DOHH2 (cell line): ENCODE measurements at regions not wholly inside any gene's neighbourhood (a gene's known extent, or its start where the extent isn't known, plus 50 kb on each side); places are given as distances from the start of the nearest gene placed in this dataset.

Experiments used
- CTCF ChIP-seq: fragments of 200-600 bp; sonication (generic); IDR thresholded peaks from one replicate; pipeline ENCODE4 v1.5.1; 2014; ENCODE audit warnings: antibody characterized with exemption, mild to moderate bottlenecking, low read depth, low read length; ENCODE audit not compliant: poor library complexity, severe bottlenecking
- EZH2phosphoT487 ChIP-seq: fragments of 200-600 bp; sonication (generic); IDR thresholded peaks from 2 replicates; pipeline ENCODE4 v1.6.1; 2017; ENCODE audit warnings: borderline replicate concordance, mild to moderate bottlenecking, antibody characterized with exemption, low read length, moderate library complexity, mixed read lengths

- no peak for TF ChIP-seq CTCF
- TF ChIP-seq EZH2phosphoT487 = no peak
These were observed 191.2 kb upstream of the ATP6AP2 start for GRCh38 chrX:40389555-40389954.
